ENCODE measurements at regions not wholly inside any gene's neighbourhood (a gene's known extent, or its start where the extent isn't known, plus 50 kb on each side); places are given as distances from the start of the nearest gene placed in this dataset.

DNA sequence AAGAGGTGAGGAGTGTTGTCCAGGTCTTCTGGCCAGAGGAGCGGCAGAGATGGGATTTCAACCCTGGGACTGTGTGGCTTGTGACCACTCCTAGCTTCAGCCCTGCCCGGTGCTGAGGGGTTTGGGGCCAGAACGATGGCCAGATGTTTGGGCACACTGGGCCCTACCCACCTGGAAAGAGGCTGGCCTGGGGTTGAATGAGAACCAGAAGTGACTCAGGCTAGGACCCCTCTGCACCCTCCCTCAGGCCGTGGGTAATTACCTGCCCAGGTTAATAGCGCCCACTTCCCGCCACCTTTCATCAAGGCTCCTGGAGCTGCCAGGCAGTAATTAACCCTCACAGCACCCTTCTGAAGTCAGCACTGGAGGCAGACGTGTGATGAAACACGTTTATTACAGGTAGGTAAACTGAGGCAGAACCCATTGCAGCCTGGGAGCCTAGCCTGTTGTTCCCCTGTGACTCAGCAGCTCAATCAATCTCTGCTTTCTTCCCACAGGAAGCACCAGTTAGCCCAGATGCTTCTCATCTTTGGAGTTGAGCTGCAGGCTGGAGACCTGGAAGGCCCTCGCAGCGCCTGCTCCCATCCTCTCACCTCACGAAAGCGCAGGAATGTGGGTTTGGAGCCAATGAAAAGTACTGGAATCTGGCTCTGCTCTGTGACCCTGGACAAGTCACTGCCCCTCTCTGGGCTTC is 120.8 kb downstream of the CEBPB start:
- in situ Hi-C loops (cut with MboI; ENCODE audit: low sequenced_read_pairs): no loop called here

DNA sequence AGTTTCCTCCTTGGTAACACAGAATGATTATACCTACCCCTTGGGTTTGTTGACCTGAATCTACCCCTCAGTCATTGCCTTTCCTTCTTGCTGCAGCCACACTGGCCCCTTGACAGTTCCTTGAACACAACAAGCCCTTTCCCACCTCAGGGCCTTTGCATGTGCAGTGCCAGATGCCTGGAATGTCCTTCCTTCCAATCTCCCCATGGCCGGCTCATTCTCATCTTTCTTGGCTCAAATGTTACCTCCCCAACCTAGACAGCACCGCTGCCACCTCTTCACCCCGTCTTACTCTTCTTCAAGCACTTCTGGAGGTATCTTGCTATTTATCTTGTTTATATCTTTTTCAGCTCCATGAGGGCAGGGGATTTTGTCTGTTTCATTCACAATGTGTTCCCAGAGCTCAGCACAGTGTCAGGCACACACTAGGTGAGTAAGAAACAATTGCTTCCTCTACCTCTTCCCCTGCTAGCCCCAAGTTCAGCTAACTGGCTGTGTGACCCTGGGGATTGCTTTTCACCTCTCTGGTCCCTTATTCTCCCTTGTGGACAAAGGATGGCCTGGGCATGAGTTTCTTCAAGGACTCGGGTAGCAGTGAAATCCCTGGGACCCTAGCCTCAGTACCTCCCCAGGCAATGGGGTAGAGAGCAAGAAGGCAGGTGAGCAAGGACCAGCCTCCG is 121.5 kb downstream of the CEBPB start:
- in situ Hi-C loops (cut with MboI; ENCODE audit: low sequenced_read_pairs): no loop called here

DNA sequence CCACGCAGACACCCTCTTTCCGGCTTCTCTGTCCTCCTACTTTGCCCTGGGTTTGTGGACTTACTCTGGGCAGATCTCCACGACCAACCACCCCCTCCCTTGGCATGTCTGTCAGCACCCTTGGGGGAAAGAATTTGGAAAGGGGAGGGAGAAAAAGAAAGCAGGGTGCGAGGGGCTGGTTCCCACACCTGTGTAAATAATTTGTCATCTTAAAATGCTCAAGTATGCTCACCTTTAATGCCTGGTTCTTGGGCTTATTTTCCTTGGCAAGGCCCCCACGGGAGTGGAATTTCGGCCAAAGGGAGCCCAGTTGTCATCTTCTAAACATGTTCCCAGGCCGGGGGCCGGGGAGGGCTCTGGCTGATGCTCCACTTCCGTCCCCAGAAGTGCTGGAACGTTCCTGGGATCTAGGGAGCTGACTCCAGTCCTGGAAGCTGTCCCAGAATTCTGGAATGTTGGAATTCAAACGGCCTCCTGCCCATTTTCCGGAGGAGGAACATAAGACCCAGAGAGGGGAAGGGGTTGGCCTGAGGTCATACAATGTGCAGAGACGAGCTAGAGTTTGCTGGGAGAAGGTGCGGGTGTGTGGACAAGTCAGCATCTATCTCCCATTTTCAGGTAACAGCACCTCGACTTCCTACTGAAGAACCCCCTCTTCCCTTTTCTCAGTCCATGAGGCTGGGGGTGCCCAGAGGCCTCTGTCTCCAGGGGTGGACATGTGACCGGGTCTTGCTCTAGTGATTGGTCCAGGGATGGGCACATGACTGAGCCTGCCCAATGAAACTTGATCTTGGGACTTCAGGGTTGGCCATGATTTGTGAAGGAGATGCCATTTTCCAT is 122.3 kb downstream of the CEBPB start:
- in situ Hi-C loops (cut with MboI; ENCODE audit: low sequenced_read_pairs): no loop called here

DNA sequence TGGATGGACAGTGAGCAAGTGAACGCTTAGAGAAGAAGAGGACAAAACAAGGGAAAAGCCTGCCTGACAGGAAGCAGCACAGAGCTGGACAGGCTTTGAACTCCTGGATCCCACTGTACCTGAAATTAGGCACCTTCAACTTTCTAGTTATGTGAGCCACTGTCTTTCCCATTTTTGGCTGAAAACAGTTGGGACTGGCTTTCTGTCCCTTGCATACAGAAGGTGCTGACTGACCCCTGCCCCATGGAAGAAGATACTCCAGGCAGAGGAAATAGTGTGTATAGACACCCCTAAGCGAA is 122.8 kb downstream of the CEBPB start:
- in situ Hi-C loops (cut with MboI; ENCODE audit: low sequenced_read_pairs): no loop called here

DNA sequence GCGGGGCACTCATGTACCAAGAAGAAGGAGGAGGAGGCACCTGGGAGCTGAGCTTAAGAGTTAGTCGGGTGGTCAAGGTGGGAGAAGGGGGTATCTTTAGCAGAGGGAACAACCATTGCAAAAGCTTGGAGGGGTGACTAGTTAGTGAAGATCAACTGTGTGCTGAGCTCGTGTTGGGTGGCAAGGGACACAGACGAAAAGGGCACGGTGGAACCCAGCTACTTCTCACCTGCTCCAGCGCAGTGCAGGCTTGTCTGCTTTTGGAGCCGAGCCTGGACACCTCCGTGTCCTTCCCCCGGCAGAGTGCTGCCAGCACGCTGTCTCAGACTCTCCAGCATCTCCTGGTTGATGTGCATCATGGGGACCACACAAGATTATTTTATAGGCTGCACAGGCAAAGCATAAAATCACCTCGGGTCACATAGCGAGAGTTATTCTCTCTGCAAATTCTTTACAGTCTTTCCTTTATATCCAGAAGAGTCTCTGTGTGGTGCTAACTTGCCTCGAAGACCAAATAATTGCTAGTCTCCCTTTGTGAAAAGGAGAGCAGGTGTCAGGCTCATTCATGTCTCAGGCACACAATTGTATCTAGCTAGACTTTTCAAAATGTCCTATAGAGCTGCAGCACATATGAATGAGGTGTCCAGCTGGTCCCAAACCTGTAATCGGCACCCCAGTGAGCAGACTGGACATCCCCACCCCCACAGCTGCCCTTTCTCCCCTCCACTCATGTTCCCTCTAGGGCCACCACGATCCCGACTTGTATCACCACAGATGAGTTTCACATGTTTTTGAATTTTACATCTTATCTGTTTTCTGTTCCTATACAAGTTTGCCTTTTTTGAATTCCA is 123.4 kb downstream of the CEBPB start:
- in situ Hi-C loops (cut with MboI; ENCODE audit: low sequenced_read_pairs): no loop called here

DNA sequence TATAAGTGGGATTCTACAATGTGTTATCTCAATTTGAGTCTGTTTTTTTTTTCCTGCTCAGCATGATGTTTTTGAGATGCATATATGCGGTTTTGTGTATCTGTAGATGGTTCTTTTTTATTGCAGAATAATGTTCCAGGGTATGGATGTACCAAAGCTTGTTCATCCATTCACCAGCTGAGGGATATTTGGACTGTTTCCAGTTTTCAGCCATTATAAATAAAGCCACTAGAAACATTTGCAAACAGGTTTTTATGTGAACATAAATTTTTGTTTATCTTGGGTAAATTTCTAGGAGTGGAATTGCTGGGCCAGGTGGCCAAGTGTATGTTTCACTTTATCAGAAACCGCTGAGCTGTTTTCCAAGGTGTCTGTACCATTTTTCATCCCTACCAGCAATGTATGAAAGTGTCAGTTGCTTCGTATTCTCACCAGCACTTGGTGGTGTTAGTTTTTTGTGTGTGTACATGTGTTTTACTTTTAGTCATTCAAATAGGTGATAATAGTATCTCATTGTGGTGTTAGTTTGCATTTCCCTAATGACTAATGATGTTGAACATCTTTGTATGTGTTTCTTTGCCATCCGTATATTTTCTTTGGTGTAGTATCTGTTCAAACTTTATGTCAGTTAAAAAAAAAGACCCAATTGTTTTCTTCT is 124.2 kb downstream of the CEBPB start:
- in situ Hi-C loops (cut with MboI; ENCODE audit: low sequenced_read_pairs): no loop called here

DNA sequence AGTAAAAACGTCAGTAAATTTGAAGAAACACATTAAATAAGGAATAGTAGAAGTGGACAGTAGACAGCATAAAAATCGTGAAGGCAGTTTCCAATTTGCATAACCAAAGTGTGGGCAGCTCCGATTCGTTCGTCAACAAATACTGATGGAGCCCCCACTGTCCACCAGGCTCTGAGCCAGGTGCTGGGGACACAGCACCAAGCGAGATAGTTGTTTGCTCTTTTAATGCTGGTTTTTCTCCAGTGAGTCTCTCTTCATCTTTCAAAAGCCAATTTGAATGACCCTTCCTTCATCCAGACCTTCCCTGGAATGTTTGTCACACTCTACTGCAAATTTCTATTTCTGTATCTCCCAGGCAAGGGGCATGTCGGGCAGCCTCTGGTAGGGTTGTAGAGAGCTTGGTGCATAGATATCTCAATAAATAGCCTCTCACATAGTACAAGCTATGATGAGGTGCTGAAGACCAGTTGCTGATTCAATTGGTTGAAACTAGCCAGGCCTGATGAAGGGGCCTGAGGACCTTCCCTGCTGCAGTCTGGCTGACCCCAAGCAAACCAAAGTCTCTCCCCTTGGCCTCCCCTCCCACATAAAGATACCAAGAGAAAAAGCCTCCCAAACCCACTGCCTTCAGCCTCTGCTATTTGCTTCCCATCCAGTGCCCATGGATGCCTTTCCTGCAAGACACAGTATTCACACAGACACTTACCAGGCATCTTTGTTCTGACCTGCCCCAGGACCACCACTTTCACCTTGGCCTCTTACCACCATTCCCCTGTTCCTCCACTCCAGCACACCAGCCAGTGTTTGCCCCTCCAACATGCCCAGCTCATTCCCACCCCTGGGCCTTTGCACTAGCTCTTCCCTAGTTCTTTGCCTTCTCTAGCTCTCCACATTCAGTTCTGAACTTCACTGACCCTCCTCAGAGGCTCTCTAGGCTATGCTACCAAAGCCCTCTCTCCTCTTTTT is 125.2 kb downstream of the CEBPB start:
- in situ Hi-C loops (cut with MboI; ENCODE audit: low sequenced_read_pairs): no loop called here

DNA sequence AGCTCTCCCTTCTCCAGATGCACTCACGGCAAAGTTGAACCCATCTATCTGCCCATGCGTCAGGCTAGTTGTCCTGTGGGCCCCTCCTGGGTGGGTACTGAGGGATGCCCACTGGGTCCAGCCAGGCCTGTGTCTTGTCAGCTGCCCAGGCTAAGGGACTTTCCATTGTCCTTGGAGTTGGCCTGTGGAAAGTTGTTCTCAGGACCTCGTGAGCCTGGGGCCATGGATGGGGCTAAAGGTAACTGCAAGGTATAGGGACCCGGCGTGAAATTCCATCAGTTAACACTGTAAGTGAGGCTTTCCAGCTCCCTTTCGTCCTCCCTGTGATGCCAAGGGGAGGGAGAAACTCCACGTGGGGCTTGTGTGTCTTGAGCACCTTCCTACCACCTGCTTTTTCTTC is 126.5 kb downstream of the CEBPB start:
- in situ Hi-C loops (cut with MboI; ENCODE audit: low sequenced_read_pairs): no loop called here

DNA sequence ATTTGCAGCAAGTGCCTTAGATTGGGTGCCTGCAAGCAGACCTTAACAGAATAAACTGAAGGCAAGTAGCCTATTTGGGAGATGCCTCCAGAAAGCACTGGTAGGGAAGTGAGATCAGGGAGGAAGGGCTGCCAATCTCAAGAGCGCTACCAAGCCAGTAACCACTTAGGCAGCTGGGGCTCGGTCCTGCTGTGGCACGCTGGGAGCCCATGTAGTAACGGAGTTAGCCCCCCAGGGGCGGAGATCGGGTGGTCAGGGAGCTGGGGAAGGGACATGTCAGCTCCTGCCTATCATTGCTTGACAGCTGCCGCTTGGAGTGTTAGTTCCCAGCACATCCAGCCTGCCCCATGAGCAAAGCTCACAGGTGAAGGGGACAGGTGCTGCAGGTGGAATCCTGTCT is 127.0 kb downstream of the CEBPB start:
- in situ Hi-C loops (cut with MboI; ENCODE audit: low sequenced_read_pairs): no loop called here

DNA sequence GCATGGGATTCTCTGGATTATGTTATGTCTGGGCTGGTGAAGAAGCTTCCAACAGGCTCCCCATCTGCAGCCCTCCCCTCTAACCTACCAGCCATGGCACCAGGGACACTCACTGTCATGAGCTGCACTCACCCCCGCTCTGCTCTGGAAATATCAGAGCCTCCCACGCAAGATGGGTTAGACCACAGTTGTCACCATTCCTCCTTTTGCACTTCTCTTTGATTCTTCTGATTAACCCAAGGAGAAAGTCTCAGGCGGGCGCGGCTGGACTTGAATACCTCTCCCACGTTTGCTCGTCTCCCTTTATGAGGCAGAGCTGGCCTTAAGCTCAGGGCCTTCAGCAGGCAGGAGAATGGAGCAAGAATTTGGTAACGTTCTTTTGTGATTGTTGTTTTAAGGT is 128.1 kb downstream of the CEBPB start:
- in situ Hi-C loops (cut with MboI; ENCODE audit: low sequenced_read_pairs): no loop called here

DNA sequence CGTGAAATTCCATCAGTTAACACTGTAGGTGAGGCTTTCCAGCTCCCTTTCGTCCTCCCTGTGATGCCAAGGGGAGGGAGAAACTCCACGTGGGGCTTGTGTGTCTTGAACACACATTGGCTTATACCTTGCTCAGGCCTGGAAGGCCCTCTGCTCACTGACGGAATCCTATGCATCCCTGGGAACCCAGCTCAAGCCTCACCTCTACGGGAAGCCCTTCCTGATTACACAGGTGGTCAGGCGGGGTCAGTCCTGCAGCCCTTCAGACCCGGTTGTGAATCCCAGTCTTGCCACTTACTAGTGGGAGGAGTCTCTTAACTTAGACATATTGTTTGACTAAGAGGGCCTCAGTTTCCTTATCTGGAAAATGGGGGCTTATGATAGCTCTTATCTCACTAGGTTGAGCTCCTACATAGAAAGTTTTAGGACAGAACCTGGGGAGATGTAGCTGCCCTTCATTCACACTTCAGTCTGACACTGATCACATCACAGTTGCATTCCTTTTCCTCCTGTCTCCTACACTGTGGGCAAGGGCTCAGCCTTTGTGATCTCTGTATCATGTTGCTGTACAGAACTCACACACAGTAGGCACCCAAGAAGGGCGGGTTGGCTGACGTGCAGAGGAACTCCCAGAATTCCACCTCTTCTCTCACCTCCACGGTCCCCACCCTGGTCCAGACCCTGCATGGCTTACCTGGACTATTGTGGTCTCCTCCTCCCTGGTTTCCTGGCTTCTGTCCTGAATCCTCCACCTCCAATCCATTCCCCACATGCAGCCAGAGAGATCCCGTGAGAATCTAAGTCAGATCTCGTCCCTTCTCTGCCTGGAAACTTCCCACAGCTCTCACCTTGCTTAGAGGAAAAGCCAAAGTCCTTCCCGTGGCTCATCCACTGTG is 129.6 kb downstream of the CEBPB start:
- in situ Hi-C loops (cut with MboI; ENCODE audit: low sequenced_read_pairs): no loop called here

DNA sequence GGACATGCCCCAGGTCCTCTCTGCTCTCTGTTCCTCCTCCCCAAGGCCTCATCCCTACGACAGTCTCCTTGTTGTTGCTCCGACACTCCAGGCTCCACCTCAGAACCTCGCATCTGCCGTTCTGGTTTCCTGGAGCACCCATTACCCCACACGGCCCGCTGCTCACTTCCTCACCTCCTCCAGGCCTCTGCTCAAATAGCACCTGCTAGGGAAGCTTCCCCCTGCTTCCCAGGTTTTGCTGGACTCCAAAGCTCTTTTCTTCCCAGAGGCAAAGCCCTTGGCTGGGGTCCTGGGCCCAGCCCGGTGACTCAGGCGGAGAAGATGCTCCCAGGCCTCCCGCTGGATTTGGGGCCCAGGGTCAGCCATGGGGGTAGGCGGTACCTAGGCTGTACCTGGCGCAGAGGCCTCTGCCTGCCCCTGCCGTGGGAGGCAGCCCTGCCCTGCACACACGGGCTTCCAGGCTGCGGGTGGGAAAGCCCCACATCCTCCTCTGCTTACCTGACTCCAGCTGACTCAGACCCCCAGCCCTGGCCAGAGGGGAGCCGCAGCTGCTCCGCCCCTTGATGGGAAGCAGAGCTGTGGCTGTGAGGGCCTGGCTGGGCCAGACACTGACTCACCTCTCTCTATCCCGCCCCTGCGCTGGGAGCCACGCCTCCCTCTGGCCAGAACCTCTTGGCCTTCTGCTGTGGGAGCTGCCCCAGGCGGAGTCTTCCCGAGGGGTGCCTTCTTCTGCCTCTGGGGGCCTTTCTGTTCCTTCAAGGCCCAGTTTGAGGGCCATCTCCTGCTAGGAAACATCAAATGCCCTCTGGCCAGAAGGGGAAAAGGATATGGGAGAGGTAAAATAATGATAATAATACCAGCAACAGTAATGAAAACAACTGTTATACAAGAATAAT is 130.5 kb downstream of the CEBPB start:
- in situ Hi-C loops (cut with MboI; ENCODE audit: low sequenced_read_pairs): no loop called here

DNA sequence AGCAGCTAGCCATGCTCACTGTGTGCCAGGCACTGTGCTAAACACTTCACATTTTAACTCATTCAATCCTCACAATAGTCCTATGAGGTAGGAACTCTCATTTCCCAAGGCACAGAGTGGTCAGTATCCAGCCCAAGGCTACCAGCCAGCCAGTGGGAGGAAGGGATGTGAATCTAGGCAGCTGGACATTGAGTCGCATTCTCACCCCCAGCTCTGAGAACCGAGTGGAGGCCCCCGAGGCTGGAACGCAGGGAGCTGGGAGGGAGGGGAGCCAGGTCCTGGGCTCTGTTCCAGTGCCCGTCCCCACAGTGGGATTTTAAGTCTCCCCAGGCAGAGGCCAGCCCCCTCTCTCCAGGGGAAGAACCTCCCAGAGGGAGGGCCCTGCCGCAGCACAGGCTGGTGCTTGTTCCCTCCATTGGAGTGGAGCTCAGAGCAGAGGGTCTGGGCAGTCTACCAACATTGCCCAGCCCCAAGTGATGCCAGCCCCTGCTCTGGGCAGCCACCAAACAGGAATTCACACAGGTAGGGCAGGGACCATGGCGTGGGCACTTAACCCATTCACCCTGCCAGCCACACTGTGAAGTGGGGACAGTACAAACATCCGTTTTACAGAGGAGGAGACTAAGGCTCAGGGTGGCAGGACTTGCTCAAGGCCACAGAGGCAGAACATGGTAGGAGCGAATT is 131.3 kb downstream of the CEBPB start:
- in situ Hi-C loops (cut with MboI; ENCODE audit: low sequenced_read_pairs): no loop called here

DNA sequence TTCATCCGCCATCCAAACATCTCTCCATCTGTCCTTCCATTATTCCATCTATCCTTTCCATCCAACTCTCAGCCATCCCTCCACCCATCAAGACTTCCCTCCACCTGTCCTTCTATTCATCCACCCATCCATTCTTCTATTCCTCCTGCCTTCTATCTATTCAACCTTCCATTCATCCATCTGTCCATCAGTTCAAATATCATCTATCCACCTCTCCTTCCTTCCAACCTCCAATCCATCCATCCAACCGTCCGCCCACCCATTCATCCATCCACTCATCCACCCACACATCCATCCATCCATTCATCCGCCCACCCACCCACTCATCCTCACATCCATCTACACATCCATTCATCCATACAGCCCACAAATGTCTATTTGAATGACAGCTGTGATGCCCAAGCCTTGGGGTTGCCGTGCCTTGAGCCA is 132.1 kb downstream of the CEBPB start:
- in situ Hi-C loops (cut with MboI; ENCODE audit: low sequenced_read_pairs): no loop called here

DNA sequence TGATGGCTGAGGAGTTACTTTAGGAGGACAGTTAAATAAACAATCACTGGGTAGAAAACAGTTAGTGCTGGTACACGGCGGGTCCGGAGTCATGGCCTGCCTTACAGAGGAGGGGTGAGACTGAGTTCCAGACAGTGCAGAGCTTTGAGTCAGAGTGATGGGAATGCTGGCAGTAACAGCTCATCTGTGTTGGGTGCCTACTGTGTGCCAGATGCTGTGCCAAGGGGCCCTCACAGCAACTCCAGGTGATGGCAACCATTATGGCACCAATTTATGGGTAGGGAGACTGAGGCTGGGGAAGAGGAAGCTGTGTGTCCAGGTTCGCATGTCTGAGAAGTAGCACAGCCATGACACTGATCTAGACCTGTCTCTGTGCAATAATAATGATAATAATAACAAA is 132.6 kb downstream of the CEBPB start:
- in situ Hi-C loops (cut with MboI; ENCODE audit: low sequenced_read_pairs): no loop called here

DNA sequence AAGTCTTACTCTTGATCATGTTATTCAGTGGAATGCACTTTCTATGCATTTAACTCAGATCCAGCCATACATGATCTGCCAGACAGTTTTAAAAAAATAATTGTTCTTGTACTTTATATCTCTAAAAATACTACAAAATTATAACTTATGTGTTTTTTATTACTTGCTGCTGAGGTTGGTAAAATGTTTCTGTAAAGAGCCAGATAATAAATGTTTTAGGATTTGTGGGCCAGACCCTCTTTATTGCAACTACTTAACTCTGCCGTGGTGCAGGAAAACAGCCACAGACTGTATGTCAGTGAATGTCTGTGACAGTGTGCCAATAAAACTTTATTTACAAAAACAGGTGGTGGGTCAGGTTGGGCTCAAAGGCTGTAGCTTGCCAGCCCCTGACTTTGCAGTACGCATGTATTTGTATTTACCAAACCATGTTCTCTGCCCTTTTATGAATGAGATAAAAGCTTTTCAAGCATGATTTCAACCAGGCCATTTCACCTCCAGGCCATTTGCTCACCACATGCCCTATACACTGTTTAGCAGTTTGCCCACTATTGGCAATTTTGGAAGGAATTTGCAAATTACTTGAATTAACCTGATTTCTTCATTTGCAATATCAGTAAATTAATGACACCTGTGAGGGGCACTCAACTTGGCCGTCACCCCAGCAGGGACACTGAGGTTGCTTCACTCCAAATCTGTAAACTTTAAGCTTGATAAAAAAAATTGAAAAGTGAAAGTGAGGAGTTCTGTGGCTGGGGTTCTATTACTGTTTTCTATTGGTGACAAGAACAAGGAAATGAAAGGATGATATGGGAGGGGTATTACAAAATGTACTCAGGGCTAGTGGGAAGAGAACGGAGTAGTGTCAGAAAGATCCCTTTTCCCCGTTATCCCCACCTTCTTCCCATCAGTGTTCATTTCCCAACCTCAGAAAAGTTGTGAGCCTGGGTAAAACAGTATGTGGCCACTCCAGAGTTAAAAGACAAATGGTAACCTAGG is 133.4 kb downstream of the CEBPB start:
- in situ Hi-C loops (cut with MboI; ENCODE audit: low sequenced_read_pairs): no loop called here
